MM.1S (cell line): ENCODE measurements at regions not wholly inside any gene's neighbourhood (a gene's known extent, or its start where the extent isn't known, plus 50 kb on each side); places are given as distances from the start of the nearest gene placed in this dataset.

Experiments used
- DNase-seq: peaks from one replicate; pipeline ENCODE4 v3.0.0-alpha.2; 2015
- H2AFZ ChIP-seq: fragments of 300-600 bp; sonication (generic); 2 replicates; pipeline ENCODE4 v1.6.0; 2016; ENCODE audit warnings: antibody characterized with exemption, low read length
- H3F3A ChIP-seq: fragments of 300-600 bp; sonication (generic); 2 replicates; pipeline ENCODE4 v1.6.1; 2016; ENCODE audit warnings: mild to moderate bottlenecking, antibody characterized with exemption, low read length, moderate library complexity, mixed read lengths; ENCODE audit not compliant: insufficient read depth
- H3K27ac ChIP-seq: fragments of 300-600 bp; sonication (generic); 2 replicates; pipeline ENCODE4 v1.5.1; 2016; ENCODE audit warnings: mild to moderate bottlenecking, low read length
- H3K27me3 ChIP-seq: fragments of 300-600 bp; sonication (generic); replicated peaks from 2 replicates; pipeline ENCODE4 v1.6.0; 2016; ENCODE audit warnings: low read length; ENCODE audit not compliant: insufficient read depth
- H3K36me3 ChIP-seq: fragments of 300-600 bp; sonication (generic); replicated peaks from 2 replicates; pipeline ENCODE4 v1.6.1; 2016; ENCODE audit warnings: mild to moderate bottlenecking, low read length, mixed read lengths; ENCODE audit not compliant: insufficient read depth
- H3K4me1 ChIP-seq: fragments of 300-600 bp; sonication (generic); 2 replicates; pipeline ENCODE4 v1.6.1; 2016; ENCODE audit warnings: low read length, mixed read lengths
- H3K4me2 ChIP-seq: fragments of 300-600 bp; sonication (generic); 2 replicates; pipeline ENCODE4 v1.6.0; 2016; ENCODE audit warnings: low read depth, low read length
- H3K4me3 ChIP-seq: fragments of 300-600 bp; sonication (generic); 2 replicates; pipeline ENCODE4 v1.5.1; 2016; ENCODE audit warnings: low read length, mixed read lengths
- H3K79me2 ChIP-seq: fragments of 300-600 bp; sonication (generic); 2 replicates; pipeline ENCODE4 v1.6.1; 2016; ENCODE audit warnings: mixed run types, low read length, mixed read lengths
- H3K9ac ChIP-seq: fragments of 300-600 bp; sonication (generic); 2 replicates; pipeline ENCODE4 v1.6.1; 2016; ENCODE audit warnings: low read length, mixed read lengths
- H3K9me2 ChIP-seq: fragments of 300-600 bp; sonication (generic); replicated peaks from 2 replicates; pipeline ENCODE4 v1.6.1; 2016; ENCODE audit warnings: mild to moderate bottlenecking, low read length, mixed read lengths; ENCODE audit not compliant: insufficient read depth
- H3K9me3 ChIP-seq: fragments of 300-600 bp; sonication (generic); replicated peaks from 2 replicates; pipeline ENCODE4 v1.6.1; 2016; ENCODE audit warnings: mild to moderate bottlenecking, low read length, mixed read lengths; ENCODE audit not compliant: insufficient read depth
- H4K20me1 ChIP-seq: fragments of 300-600 bp; sonication (generic); 2 replicates; pipeline ENCODE4 v1.6.1; 2016; ENCODE audit warnings: mild to moderate bottlenecking, low read length, moderate library complexity, mixed read lengths; ENCODE audit not compliant: insufficient read depth
- EZH2 ChIP-seq: fragments of 300-600 bp; sonication (generic); optimal IDR thresholded peaks from 2 replicates; pipeline ENCODE3; 2017; ENCODE audit warnings: low read depth, mild to moderate bottlenecking, antibody characterized with exemption, low read length, mixed read lengths
- EZH2phosphoT487 ChIP-seq: fragments of 300-600 bp; sonication (generic); IDR thresholded peaks from 2 replicates; pipeline ENCODE4 v1.6.1; 2018; ENCODE audit warnings: antibody characterized with exemption, low read length
- TF ChIP-seq, protein P1 (sequence below): fragments of 300-600 bp; sonication (generic); IDR thresholded peaks from 2 replicates; pipeline ENCODE4 v1.5.1; 2016; ENCODE audit warnings: antibody characterized with exemption, low read length, mixed read lengths

DNA sequence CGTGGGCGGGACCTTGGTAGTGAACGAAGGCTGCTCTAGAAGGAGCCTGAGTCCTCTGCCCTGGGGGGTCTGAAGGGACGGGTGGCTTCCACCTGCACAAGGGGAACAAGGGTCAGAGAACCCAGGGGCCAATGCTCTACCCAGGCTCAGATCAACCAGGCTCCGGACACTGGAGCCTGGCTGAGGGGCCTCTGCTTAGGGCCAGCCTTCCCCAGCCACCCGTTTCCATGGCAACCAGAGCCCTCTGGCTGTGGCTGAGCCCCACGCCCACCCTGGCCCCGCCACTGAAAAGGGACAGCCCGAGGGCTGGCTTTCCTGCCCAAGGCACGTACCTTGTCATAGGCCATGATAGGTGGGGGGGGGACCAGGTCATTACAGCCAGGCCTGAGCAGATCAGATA, 724.6 kb downstream of the PTPRU start:
- Histone ChIP-seq H3F3A (no peaks in the 10 kb centered on the region), H3K27ac (no peak overlapping the region), H4K20me1 (no peaks in the 10 kb centered on the region), H3K36me3 (no peaks in the 10 kb centered on the region), H3K79me2 (no peaks in the 10 kb centered on the region), H3K27me3 (peaks cover 74% of the 10 kb centered on the region), H3K9me2 (no peaks in the 10 kb centered on the region), H3K4me3 (no peak overlapping the region), H2AFZ (no peak overlapping the region), H3K9me3 (no peaks in the 10 kb centered on the region), H3K4me2 (no peak overlapping the region), H3K4me1 (no peaks in the 10 kb centered on the region), H3K9ac (no peak overlapping the region)
- TF ChIP-seq EZH2: no peak
- TF ChIP-seq EZH2phosphoT487: no peak
- TF ChIP-seq, protein P1, sequence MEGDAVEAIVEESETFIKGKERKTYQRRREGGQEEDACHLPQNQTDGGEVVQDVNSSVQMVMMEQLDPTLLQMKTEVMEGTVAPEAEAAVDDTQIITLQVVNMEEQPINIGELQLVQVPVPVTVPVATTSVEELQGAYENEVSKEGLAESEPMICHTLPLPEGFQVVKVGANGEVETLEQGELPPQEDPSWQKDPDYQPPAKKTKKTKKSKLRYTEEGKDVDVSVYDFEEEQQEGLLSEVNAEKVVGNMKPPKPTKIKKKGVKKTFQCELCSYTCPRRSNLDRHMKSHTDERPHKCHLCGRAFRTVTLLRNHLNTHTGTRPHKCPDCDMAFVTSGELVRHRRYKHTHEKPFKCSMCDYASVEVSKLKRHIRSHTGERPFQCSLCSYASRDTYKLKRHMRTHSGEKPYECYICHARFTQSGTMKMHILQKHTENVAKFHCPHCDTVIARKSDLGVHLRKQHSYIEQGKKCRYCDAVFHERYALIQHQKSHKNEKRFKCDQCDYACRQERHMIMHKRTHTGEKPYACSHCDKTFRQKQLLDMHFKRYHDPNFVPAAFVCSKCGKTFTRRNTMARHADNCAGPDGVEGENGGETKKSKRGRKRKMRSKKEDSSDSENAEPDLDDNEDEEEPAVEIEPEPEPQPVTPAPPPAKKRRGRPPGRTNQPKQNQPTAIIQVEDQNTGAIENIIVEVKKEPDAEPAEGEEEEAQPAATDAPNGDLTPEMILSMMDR: no peak
- DNase-seq: no peak

DNA sequence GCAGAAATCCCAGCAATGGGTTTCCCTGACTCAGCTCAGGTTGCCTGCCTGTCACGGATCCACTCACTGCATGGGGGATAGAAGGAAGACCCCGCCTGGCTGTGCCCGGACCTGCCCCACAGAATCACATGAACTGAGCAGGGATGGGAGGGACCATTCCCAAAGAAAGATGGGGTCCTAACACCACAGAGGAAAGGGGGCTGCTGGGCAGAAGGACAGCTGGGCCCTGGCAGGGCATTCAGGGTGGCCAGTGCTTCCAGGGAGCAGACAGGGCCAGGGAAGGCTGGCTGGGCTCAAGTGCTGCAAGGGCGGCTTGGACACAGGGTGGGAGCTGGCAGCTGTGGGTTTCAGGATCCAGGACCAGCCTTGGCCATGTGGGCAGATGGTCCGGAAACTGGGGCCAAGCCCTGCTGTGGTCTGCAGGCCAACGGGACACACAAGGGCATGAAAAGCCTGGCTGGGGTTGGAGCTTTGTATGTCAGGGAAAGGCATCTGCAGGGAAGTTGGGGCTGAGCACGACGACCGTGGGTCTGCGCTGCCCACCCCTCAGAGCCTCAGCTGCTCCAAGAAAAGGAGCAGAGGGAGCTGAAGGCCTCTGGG, 723.9 kb downstream of the PTPRU start:
- no peaks in the 10 kb centered on the region for H3K36me3 ChIP-seq
- no peak overlapping the region for H2AFZ ChIP-seq
- no peaks in the 10 kb centered on the region for H3K79me2 ChIP-seq
- DNase-seq: no peak
- H3K4me1 ChIP-seq: no peaks in the 10 kb centered on the region
- H3K4me3 ChIP-seq: no peak overlapping the region
- no peak overlapping the region for H3K9ac ChIP-seq
- H3K27ac ChIP-seq: no peak overlapping the region
- H3K9me2 ChIP-seq: no peaks in the 10 kb centered on the region
- no peaks in the 10 kb centered on the region for H4K20me1 ChIP-seq
- peaks cover 74% of the 10 kb centered on the region for H3K27me3 ChIP-seq
- no peaks in the 10 kb centered on the region for H3F3A ChIP-seq
- TF ChIP-seq EZH2 (no peak), EZH2phosphoT487 (no peak)
- TF ChIP-seq, protein P1: no peak
- H3K9me3 ChIP-seq: no peaks in the 10 kb centered on the region
- no peak overlapping the region for H3K4me2 ChIP-seq

DNA sequence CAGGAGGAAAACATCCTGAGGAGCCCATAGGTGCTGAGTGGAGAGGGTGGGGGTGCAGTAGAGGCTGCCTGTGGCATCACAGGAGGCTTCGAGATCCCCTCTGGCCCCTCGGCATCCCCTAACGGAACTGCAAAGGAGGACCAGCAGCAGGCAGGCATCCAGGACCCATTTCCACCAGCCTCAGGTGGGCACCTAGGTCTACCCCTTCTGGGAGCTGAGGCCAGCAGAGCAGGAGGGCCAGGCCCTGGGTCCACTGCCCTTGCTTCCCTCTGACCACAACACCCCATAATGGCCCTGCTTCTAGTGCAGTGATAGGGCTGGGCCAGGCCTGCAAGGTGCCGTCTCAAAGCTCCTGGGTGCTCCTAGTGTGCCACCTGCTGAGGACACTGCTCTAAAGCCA, 723.0 kb downstream of the PTPRU start:
- Histone ChIP-seq H3K36me3 (no peaks in the 10 kb centered on the region), H3K9me3 (no peaks in the 10 kb centered on the region), H3K9me2 (no peaks in the 10 kb centered on the region), H3K9ac (no peak overlapping the region), H2AFZ (no peak overlapping the region), H3K27ac (no peak overlapping the region), H3K4me2 (no peak overlapping the region), H3K27me3 (peaks cover 74% of the 10 kb centered on the region), H3F3A (no peaks in the 10 kb centered on the region), H4K20me1 (no peaks in the 10 kb centered on the region), H3K79me2 (no peaks in the 10 kb centered on the region), H3K4me3 (no peak overlapping the region), H3K4me1 (no peaks in the 10 kb centered on the region)
- DNase-seq: no peak
- TF ChIP-seq EZH2 (no peak), EZH2phosphoT487 (no peak)
- TF ChIP-seq, protein P1: no peak
